ENCODE measurements at regions not wholly inside any gene's neighbourhood (a gene's known extent, or its start where the extent isn't known, plus 50 kb on each side); places are given as distances from the start of the nearest gene placed in this dataset.

DNA sequence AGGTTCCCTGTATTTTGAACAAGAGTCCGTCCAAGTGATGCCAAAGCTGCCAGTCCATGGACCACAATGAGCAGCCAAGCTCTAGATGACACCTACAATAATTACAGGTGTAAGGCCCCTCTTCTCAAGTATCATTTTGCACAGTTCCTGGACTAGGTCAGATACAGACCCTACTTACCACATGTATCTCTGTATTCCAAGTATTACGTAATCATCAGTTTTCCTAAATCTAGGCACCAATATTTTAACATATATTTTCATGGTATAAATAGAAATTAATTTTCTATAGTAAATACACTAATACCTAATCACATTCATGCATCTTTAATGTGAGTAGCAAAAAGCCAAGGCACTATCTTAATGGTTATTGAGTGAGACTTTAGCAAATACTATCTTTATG, 157.0 kb upstream of the PRSS1 start:
- TF ChIP-seq, protein P1, sequence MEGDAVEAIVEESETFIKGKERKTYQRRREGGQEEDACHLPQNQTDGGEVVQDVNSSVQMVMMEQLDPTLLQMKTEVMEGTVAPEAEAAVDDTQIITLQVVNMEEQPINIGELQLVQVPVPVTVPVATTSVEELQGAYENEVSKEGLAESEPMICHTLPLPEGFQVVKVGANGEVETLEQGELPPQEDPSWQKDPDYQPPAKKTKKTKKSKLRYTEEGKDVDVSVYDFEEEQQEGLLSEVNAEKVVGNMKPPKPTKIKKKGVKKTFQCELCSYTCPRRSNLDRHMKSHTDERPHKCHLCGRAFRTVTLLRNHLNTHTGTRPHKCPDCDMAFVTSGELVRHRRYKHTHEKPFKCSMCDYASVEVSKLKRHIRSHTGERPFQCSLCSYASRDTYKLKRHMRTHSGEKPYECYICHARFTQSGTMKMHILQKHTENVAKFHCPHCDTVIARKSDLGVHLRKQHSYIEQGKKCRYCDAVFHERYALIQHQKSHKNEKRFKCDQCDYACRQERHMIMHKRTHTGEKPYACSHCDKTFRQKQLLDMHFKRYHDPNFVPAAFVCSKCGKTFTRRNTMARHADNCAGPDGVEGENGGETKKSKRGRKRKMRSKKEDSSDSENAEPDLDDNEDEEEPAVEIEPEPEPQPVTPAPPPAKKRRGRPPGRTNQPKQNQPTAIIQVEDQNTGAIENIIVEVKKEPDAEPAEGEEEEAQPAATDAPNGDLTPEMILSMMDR (IDR thresholded peaks at IDR 0.05) = no peak
- TF ChIP-seq POLR2A (IDR thresholded peaks at IDR 0.05) = no peak
- TF ChIP-seq POLR2AphosphoS5 (IDR thresholded peaks at IDR 0.05) = no peak

All from breast epithelium (tissue), 3 donors.